Liver (tissue), 8 donors: ENCODE measurements at regions not wholly inside any gene's neighbourhood (a gene's known extent, or its start where the extent isn't known, plus 50 kb on each side); places are given as distances from the start of the nearest gene placed in this dataset.

Experiments
- DNase-seq: peaks from one replicate; pipeline ENCODE4 v3.0.0-alpha.2; 2017; ENCODE audit warnings: low spot score
- H3K27ac ChIP-seq, 2 donors: one replicate each; pipeline ENCODE4 v1.7.0; 2013; ENCODE audit warnings: inconsistent platforms in 2 of 2, low read length in 2 of 2, control low read depth in 1 of 2, low read depth in 1 of 2, mild to moderate bottlenecking in 1 of 2
- H3K27me3 ChIP-seq, 4 donors: one replicate each; pipeline versions ENCODE4 v1.6.1 to v1.7.0; 2013; ENCODE audit warnings: low read length in 3 of 4, inconsistent platforms in 1 of 4, mild to moderate bottlenecking in 1 of 4, moderate library complexity in 1 of 4; ENCODE audit not compliant: control insufficient read depth in 4 of 4, insufficient read depth in 4 of 4
- H3K36me3 ChIP-seq, 4 donors: one replicate each; pipeline versions ENCODE4 v1.6.1 to v1.7.0; 2013; ENCODE audit warnings: low read length in 3 of 4, mild to moderate bottlenecking in 3 of 4, low read depth in 1 of 4, moderate library complexity in 1 of 4; ENCODE audit not compliant: control insufficient read depth in 4 of 4, insufficient read depth in 3 of 4
- H3K4me1 ChIP-seq, 4 donors: one replicate each; pipeline versions ENCODE4 v1.6.1 to v1.7.0; 2013; ENCODE audit warnings: low read length in 3 of 4, mild to moderate bottlenecking in 3 of 4, moderate library complexity in 1 of 4; ENCODE audit not compliant: control insufficient read depth in 4 of 4, insufficient read depth in 4 of 4
- H3K4me3 ChIP-seq, 3 donors: one replicate each; pipeline versions ENCODE4 v1.6.1 to v1.7.0; 2013; ENCODE audit warnings: low read length in 3 of 3, control low read depth in 1 of 3, low read depth in 1 of 3, mild to moderate bottlenecking in 1 of 3
- H3K9ac ChIP-seq, 2 donors: one replicate each; pipeline ENCODE4 v1.7.0; 2013; ENCODE audit warnings: low read length in 2 of 2, mild to moderate bottlenecking in 2 of 2, moderate library complexity in 2 of 2, control low read depth in 1 of 2, low read depth in 1 of 2
- H3K9me3 ChIP-seq, 4 donors: one replicate each; pipeline versions ENCODE4 v1.6.1 to v1.7.0; 2013; ENCODE audit warnings: low read length in 3 of 4; ENCODE audit not compliant: control insufficient read depth in 4 of 4
- ATF3 ChIP-seq: IDR thresholded peaks from 2 replicates; pipeline ENCODE4 v1.6.1; 2016; ENCODE audit warnings: antibody characterized with exemption
- CTCF ChIP-seq: fragments of 150-350 bp; IDR thresholded peaks from 2 replicates; pipeline ENCODE4 v1.5.1; 2017; ENCODE audit warnings: improper control_type of control experiment, low read depth, low read length; ENCODE audit not compliant: missing input control
- FOXA2 ChIP-seq: IDR thresholded peaks from 2 replicates; pipeline ENCODE4 v1.6.1; 2016; ENCODE audit warnings: antibody characterized with exemption
- HNF4G ChIP-seq: IDR thresholded peaks from 2 replicates; pipeline ENCODE4 v1.6.1; 2016; ENCODE audit warnings: antibody characterized with exemption
- MAX ChIP-seq: IDR thresholded peaks from 2 replicates; pipeline ENCODE4 v1.6.1; 2016; ENCODE audit warnings: antibody characterized with exemption
- REST ChIP-seq: IDR thresholded peaks from 2 replicates; pipeline ENCODE4 v1.6.1; 2016; ENCODE audit warnings: antibody characterized with exemption, mild to moderate bottlenecking
- SP1 ChIP-seq: IDR thresholded peaks from 2 replicates; pipeline ENCODE4 v1.6.1; 2018; ENCODE audit warnings: antibody characterized with exemption, mild to moderate bottlenecking
- YY1 ChIP-seq: IDR thresholded peaks from 2 replicates; pipeline ENCODE4 v1.6.1; 2016; ENCODE audit warnings: antibody characterized with exemption, mild to moderate bottlenecking
- ZBTB33 ChIP-seq: IDR thresholded peaks from 2 replicates; pipeline ENCODE4 v1.6.1; 2016; ENCODE audit warnings: antibody characterized with exemption
- WGBS: extraction: QIAGEN DNeasy Blood & Tissue Kit; methylation state at CpG from one replicate; pipeline ENCODE4 v1.1.7; 2013; 5-methylcytosine and 5-hydroxymethylcytosine counted together
- donor health status: healthy.
- donor health status: healthy.
- donor health status: healthy.
- donor health status: healthy.
- donor health status: healthy.

GRCh38 chr7:34523226-34523918 lies 134.6 kb upstream of the NPSR1 start:
- H3K4me3 ChIP-seq: no peak overlapping the region
- WGBS: 77% methylated on average over 5 of the region's 5 CpGs
- no peak for DNase-seq

GRCh38 chr7:34530259-34530658 lies 127.8 kb upstream of the NPSR1 start:
- TF ChIP-seq YY1: no peak
- no peak for TF ChIP-seq FOXA2
- no peak for TF ChIP-seq SP1
- TF ChIP-seq ATF3: no peak
- TF ChIP-seq ZBTB33: no peak
- no peak for TF ChIP-seq REST
- TF ChIP-seq HNF4G: no peak
- TF ChIP-seq CTCF: no peak
- DNase-seq: no peak
- Histone ChIP-seq H3K27ac (no peak overlapping the region), H3K4me3 (no peak overlapping the region), H3K9me3 (peaks cover 0 to 3% (median 1%) of the 10 kb centered on the region in 4 donors), H3K27me3 (no peaks in the 10 kb centered on the region), H3K9ac (no peak overlapping the region), H3K36me3 (no peaks in the 10 kb centered on the region), H3K4me1 (no peaks in the 10 kb centered on the region)
- WGBS: 87% methylated on average over 1 of the region's 1 CpG

More at GRCh38 chr7:34523226-34523918, 134.6 kb upstream of the NPSR1 start:
- Histone ChIP-seq H3K4me1 (no peaks in the 10 kb centered on the region), H3K9ac (no peak overlapping the region), H3K36me3 (no peaks in the 10 kb centered on the region), H3K27me3 (no peaks in the 10 kb centered on the region), H3K9me3 (peaks cover 0 to 3% (median 1%) of the 10 kb centered on the region in 4 donors), H3K27ac (no peak overlapping the region)
- TF ChIP-seq CTCF (no peak), MAX (no peak), FOXA2 (no peak)
